Mesothelial cell of epicardium (in vitro differentiated cells): ENCODE measurements at regions not wholly inside any gene's neighbourhood (a gene's known extent, or its start where the extent isn't known, plus 50 kb on each side); places are given as distances from the start of the nearest gene placed in this dataset.

Source experiments
- DNase-seq, 2 experiments: peaks; one replicate each; pipeline ENCODE4 v3.0.0; 2021; ENCODE audit warnings: low spot score in 2 of 2; ENCODE audit not compliant: unreplicated experiment in 2 of 2
- H3K27ac Mint-ChIP-seq: 2 replicates; pipeline ENCODE4 v1.8.0; 2021; ENCODE audit warnings: mixed read lengths
- H3K27me3 Mint-ChIP-seq: 2 replicates; pipeline ENCODE4 v1.8.0; 2021; ENCODE audit warnings: low read depth, mixed read lengths
- H3K36me3 Mint-ChIP-seq: 2 replicates; pipeline ENCODE4 v1.8.0; 2021; ENCODE audit warnings: mixed read lengths
- H3K4me1 Mint-ChIP-seq: 2 replicates; pipeline ENCODE4 v1.8.0; 2021; ENCODE audit warnings: mixed read lengths
- H3K4me3 Mint-ChIP-seq: 2 replicates; pipeline ENCODE4 v1.8.0; 2021; ENCODE audit warnings: mild to moderate bottlenecking, moderate library complexity, mixed read lengths
- H3K9me3 Mint-ChIP-seq: 2 replicates; pipeline ENCODE4 v1.8.0; 2021; ENCODE audit warnings: mixed read lengths
- CTCF ChIP-seq: fragments of 200-600 bp; sonication (generic); IDR thresholded peaks from one replicate; pipeline ENCODE4 v1.5.0; 2021; ENCODE audit warnings: antibody characterized with exemption; ENCODE audit not compliant: unreplicated experiment

GRCh38 chr10:107362306-107362705, 197.8 kb upstream of the SORCS1 start:
- DNase-seq = no peak
- H3K27ac Mint-ChIP-seq = no peak overlapping the region
- H3K9me3 Mint-ChIP-seq = no peaks in the 10 kb centered on the region
- TF ChIP-seq CTCF = no peak
- no peaks in the 10 kb centered on the region for H3K36me3 Mint-ChIP-seq
- H3K27me3 Mint-ChIP-seq = peaks cover 3% of the 10 kb centered on the region
- H3K4me3 Mint-ChIP-seq = no peak overlapping the region
- H3K4me1 Mint-ChIP-seq = no peaks in the 10 kb centered on the region

GRCh38 chr10:107357033-107357432, 192.5 kb upstream of the SORCS1 start:
- no peak for DNase-seq
- no peaks in the 10 kb centered on the region for H3K9me3 Mint-ChIP-seq
- no peak overlapping the region for H3K27ac Mint-ChIP-seq
- H3K36me3 Mint-ChIP-seq = no peaks in the 10 kb centered on the region
- TF ChIP-seq CTCF = no peak
- no peaks in the 10 kb centered on the region for H3K4me1 Mint-ChIP-seq
- H3K27me3 Mint-ChIP-seq = no peaks in the 10 kb centered on the region
- H3K4me3 Mint-ChIP-seq = no peak overlapping the region

- H3K36me3 Mint-ChIP-seq = no peaks in the 10 kb centered on the region
- H3K4me1 Mint-ChIP-seq = no peaks in the 10 kb centered on the region
- no peak overlapping the region for H3K4me3 Mint-ChIP-seq
- TF ChIP-seq CTCF = no peak
- no peak for DNase-seq
- H3K27ac Mint-ChIP-seq = no peak overlapping the region
- no peaks in the 10 kb centered on the region for H3K9me3 Mint-ChIP-seq
- H3K27me3 Mint-ChIP-seq = no peaks in the 10 kb centered on the region
These were observed 191.9 kb upstream of the SORCS1 start for GRCh38 chr10:107356396-107356795.

- Mint-ChIP-seq H3K27ac (no peak overlapping the region), H3K9me3 (peaks cover 15% of the 10 kb centered on the region), H3K4me1 (peaks cover 4% of the 10 kb centered on the region), H3K36me3 (no peaks in the 10 kb centered on the region), H3K4me3 (no peak overlapping the region), H3K27me3 (no peaks in the 10 kb centered on the region)
- TF ChIP-seq CTCF = no peak
- no peak for DNase-seq
These were observed 178.2 kb upstream of the SORCS1 start for GRCh38 chr10:107342711-107343110.

- no peak overlapping the region for H3K4me3 Mint-ChIP-seq
- no peak for TF ChIP-seq CTCF
- no peaks in the 10 kb centered on the region for H3K36me3 Mint-ChIP-seq
- H3K27me3 Mint-ChIP-seq = no peaks in the 10 kb centered on the region
- peaks cover 4% of the 10 kb centered on the region for H3K4me1 Mint-ChIP-seq
- DNase-seq = no peak
- H3K27ac Mint-ChIP-seq = no peak overlapping the region
- peaks cover 15% of the 10 kb centered on the region for H3K9me3 Mint-ChIP-seq
These were observed 176.8 kb upstream of the SORCS1 start for GRCh38 chr10:107341281-107341680.

- TF ChIP-seq CTCF = no peak
- Mint-ChIP-seq H3K27ac (no peak overlapping the region), H3K9me3 (peaks cover 15% of the 10 kb centered on the region), H3K4me3 (no peak overlapping the region), H3K36me3 (no peaks in the 10 kb centered on the region), H3K27me3 (peaks cover 4% of the 10 kb centered on the region), H3K4me1 (peaks cover 4% of the 10 kb centered on the region)
- no peak for DNase-seq
These were observed 175.8 kb upstream of the SORCS1 start for GRCh38 chr10:107340326-107340725.
